Calu3 (cell line): ENCODE measurements at regions not wholly inside any gene's neighbourhood (a gene's known extent, or its start where the extent isn't known, plus 50 kb on each side); places are given as distances from the start of the nearest gene placed in this dataset.

Source experiments
- BruUV-seq: library from RNA; stranded (reverse); fragments of 400-500 nt; replicated peaks from 2 replicates; lab custom pipeline; 2021; lab: Mats Ljungman, UMichigan
- CTCF ChIA-PET: fragments of 300-600 bp; sonication (Branson Sonifier 250); formaldehyde crosslinking; loops from one replicate; lab custom pipeline; 2022; ENCODE audit warnings: antibody characterized with exemption; lab: Charles Lee
- DNase-seq: peaks from one replicate; pipeline ENCODE4 v3.0.0; 2022
- H3K27ac Mint-ChIP-seq: one replicate; pipeline ENCODE4 v1.8.0; 2022; ENCODE audit warnings: mixed read lengths; ENCODE audit not compliant: unreplicated experiment
- H3K27me3 Mint-ChIP-seq: one replicate; pipeline ENCODE4 v1.8.0; 2022; ENCODE audit warnings: mixed read lengths; ENCODE audit not compliant: unreplicated experiment
- H3K36me3 Mint-ChIP-seq: one replicate; pipeline ENCODE4 v1.8.0; 2022; ENCODE audit warnings: mild to moderate bottlenecking, moderate library complexity, mixed read lengths; ENCODE audit not compliant: insufficient read depth, unreplicated experiment
- H3K4me1 Mint-ChIP-seq: one replicate; pipeline ENCODE4 v1.8.0; 2022; ENCODE audit warnings: mild to moderate bottlenecking, low read depth, mixed read lengths; ENCODE audit not compliant: unreplicated experiment
- H3K4me3 Mint-ChIP-seq: one replicate; pipeline ENCODE4 v1.8.0; 2022; ENCODE audit warnings: mild to moderate bottlenecking, low read depth, moderate library complexity, mixed read lengths; ENCODE audit not compliant: unreplicated experiment
- H3K9me3 Mint-ChIP-seq: one replicate; pipeline ENCODE4 v1.8.0; 2022; ENCODE audit warnings: low read depth, mixed read lengths; ENCODE audit not compliant: unreplicated experiment
- intact Hi-C: fragments of 100-400 bp; cut with micrococcal nuclease; formaldehyde crosslinking; loops from one replicate; pipeline ENCODE4 v1.10.0; 2022; ENCODE audit not compliant: unreplicated experiment
- TF ChIP-seq, protein P1 (sequence below): fragments of 200-600 bp; IDR thresholded peaks from one replicate; pipeline ENCODE4 v1.8.0; 2022; ENCODE audit warnings: antibody characterized with exemption; ENCODE audit not compliant: unreplicated experiment

DNA sequence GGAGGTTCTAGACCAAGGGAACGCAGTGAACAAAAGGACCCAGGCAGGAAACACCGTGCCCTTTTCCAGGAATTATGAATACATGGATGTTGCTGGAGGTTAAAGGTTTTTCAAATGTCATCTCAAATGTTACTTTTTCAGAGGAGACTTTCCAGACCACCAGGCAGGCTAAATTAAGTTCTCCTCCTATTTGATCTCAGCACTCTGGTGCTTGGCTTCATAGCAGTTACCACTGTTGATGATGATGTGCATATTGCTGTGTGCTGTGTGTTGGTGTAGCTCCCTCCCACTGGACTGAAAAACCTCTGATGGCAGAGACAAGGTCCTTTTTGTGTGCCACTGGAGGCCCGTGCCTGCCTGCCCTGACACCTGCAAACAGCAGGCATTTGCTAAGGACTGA lies 137.3 kb upstream of the PTPRM start:
- H3K4me3 Mint-ChIP-seq: no peak overlapping the region
- no peaks in the 10 kb centered on the region for H3K4me1 Mint-ChIP-seq
- H3K27ac Mint-ChIP-seq: no peak overlapping the region
- no peak for DNase-seq
- peaks cover 2% of the 10 kb centered on the region for H3K9me3 Mint-ChIP-seq
- peaks cover 16% of the 10 kb centered on the region for H3K27me3 Mint-ChIP-seq
- CTCF ChIA-PET: no interaction called here
- H3K36me3 Mint-ChIP-seq: no peaks in the 10 kb centered on the region
- intact Hi-C loops: no loop called here
- BruUV-seq: no TSS peak
- TF ChIP-seq, protein P1, sequence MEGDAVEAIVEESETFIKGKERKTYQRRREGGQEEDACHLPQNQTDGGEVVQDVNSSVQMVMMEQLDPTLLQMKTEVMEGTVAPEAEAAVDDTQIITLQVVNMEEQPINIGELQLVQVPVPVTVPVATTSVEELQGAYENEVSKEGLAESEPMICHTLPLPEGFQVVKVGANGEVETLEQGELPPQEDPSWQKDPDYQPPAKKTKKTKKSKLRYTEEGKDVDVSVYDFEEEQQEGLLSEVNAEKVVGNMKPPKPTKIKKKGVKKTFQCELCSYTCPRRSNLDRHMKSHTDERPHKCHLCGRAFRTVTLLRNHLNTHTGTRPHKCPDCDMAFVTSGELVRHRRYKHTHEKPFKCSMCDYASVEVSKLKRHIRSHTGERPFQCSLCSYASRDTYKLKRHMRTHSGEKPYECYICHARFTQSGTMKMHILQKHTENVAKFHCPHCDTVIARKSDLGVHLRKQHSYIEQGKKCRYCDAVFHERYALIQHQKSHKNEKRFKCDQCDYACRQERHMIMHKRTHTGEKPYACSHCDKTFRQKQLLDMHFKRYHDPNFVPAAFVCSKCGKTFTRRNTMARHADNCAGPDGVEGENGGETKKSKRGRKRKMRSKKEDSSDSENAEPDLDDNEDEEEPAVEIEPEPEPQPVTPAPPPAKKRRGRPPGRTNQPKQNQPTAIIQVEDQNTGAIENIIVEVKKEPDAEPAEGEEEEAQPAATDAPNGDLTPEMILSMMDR: no peak

GRCh38 chr18:7436166-7436565 lies 130.9 kb upstream of the PTPRM start:
- Mint-ChIP-seq H3K27me3 (no peaks in the 10 kb centered on the region), H3K4me3 (no peak overlapping the region), H3K36me3 (no peaks in the 10 kb centered on the region), H3K4me1 (no peaks in the 10 kb centered on the region), H3K9me3 (no peaks in the 10 kb centered on the region), H3K27ac (no peak overlapping the region)
- no peak for DNase-seq
- BruUV-seq: no TSS peak
- CTCF ChIA-PET: no interaction called here
- intact Hi-C loops: no loop called here
- TF ChIP-seq, protein P1: no peak

GRCh38 chr18:7437870-7438269 lies 129.2 kb upstream of the PTPRM start:
- Mint-ChIP-seq H3K9me3 (no peaks in the 10 kb centered on the region), H3K27me3 (no peaks in the 10 kb centered on the region), H3K4me3 (no peak overlapping the region), H3K27ac (no peak overlapping the region), H3K36me3 (no peaks in the 10 kb centered on the region), H3K4me1 (no peaks in the 10 kb centered on the region)
- DNase-seq: no peak
- BruUV-seq: no TSS peak
- TF ChIP-seq, protein P1: no peak
- CTCF ChIA-PET: no interaction called here
- intact Hi-C loops: no loop called here

GRCh38 chr18:7438646-7439045 lies 128.5 kb upstream of the PTPRM start:
- DNase-seq: no peak
- H3K4me3 Mint-ChIP-seq: no peak overlapping the region
- H3K36me3 Mint-ChIP-seq: no peaks in the 10 kb centered on the region
- no peaks in the 10 kb centered on the region for H3K4me1 Mint-ChIP-seq
- no TSS peak for BruUV-seq
- no peak overlapping the region for H3K27ac Mint-ChIP-seq
- intact Hi-C loops: no loop called here
- TF ChIP-seq, protein P1: no peak
- CTCF ChIA-PET: no interaction called here
- H3K27me3 Mint-ChIP-seq: no peaks in the 10 kb centered on the region
- H3K9me3 Mint-ChIP-seq: no peaks in the 10 kb centered on the region
